ENCODE measurements at regions not wholly inside any gene's neighbourhood (a gene's known extent, or its start where the extent isn't known, plus 50 kb on each side); places are given as distances from the start of the nearest gene placed in this dataset.

DNA sequence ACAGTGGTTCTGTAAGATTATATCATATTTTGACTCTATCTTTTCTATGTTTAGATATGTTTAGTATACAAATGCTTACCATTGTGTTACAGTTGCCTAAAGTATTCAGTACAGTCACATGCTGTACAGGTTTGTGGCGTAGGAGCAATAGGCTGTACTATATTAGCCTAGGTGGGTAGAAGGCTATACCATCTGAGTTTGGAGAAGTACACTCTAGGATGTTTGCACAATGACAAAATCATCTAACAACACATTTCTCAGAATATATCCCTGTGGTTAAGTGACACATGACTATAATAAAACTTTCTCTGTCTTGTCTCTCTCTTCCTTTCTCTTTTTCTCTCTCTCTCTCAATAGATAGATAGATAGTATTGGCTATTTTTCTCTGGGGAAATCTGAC lies 1053.1 kb downstream of the STIM2 start:
- H3K4me3 ChIP-seq (ENCODE audit: low read depth, low read length), result no peak overlapping the region
- TF ChIP-seq, protein P1, sequence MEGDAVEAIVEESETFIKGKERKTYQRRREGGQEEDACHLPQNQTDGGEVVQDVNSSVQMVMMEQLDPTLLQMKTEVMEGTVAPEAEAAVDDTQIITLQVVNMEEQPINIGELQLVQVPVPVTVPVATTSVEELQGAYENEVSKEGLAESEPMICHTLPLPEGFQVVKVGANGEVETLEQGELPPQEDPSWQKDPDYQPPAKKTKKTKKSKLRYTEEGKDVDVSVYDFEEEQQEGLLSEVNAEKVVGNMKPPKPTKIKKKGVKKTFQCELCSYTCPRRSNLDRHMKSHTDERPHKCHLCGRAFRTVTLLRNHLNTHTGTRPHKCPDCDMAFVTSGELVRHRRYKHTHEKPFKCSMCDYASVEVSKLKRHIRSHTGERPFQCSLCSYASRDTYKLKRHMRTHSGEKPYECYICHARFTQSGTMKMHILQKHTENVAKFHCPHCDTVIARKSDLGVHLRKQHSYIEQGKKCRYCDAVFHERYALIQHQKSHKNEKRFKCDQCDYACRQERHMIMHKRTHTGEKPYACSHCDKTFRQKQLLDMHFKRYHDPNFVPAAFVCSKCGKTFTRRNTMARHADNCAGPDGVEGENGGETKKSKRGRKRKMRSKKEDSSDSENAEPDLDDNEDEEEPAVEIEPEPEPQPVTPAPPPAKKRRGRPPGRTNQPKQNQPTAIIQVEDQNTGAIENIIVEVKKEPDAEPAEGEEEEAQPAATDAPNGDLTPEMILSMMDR (IDR thresholded peaks at IDR 0.05; ENCODE audit: low read depth, low read length), result no peak

DNA sequence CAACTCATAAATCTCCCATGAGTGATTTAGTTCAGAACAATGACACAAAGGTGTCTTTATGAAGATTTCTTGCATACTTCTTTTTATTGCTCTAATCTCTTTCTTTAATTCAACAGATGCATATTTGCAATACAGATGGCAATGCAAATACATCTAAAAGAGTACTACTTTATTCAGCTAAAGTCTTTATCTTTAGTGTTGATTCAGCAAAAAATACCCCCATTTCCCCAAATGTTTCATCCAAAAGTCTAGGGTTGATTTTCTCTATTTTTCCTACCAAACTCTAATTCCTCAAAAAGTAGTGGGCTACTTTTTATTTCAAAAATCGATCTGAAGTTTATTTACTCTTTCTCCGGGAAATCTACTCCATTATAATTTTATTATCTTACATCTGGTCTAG lies 1055.2 kb downstream of the STIM2 start:
- TF ChIP-seq, protein P1 (IDR thresholded peaks at IDR 0.05; ENCODE audit: low read depth, low read length), result no peak
- H3K4me3 ChIP-seq (ENCODE audit: low read depth, low read length), result no peak overlapping the region

DNA sequence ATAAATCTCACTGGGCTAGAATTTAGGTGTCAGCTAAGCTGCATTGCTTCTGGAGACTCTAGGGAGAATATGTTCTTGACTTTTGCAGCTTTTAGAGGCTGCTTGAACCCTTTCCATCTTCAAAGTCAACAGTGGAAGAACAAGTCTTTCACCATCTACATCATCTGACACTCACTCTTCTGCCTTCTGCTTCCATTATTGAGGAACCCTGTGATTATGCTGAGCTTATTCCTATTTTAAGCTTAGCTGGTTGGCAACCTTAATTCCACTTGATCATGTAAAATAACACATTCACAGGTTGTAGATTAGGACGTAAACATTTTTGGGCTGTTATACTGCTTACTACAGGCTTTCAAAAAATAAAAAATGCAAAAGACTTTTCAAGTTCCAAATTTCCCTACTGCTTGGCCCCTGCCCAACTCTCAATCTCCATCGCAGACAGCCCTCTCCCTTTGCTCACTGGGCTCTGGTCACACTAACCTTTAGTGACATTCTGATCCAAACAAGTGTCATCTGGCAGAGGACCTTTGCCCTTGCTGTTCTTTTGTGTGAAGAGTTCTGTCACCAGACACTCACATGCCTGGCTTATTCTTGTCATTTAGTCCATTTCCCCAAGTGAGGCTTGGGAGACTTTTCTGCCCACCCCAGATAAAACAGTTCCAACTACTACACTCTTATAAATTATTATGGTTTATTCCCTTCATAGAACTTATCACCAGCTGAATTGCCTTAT lies 1056.0 kb downstream of the STIM2 start:
- no peak overlapping the region for H3K4me3 ChIP-seq (ENCODE audit: low read depth, low read length)
- TF ChIP-seq, protein P1 (IDR thresholded peaks at IDR 0.05; ENCODE audit: low read depth, low read length), result no peak

DNA sequence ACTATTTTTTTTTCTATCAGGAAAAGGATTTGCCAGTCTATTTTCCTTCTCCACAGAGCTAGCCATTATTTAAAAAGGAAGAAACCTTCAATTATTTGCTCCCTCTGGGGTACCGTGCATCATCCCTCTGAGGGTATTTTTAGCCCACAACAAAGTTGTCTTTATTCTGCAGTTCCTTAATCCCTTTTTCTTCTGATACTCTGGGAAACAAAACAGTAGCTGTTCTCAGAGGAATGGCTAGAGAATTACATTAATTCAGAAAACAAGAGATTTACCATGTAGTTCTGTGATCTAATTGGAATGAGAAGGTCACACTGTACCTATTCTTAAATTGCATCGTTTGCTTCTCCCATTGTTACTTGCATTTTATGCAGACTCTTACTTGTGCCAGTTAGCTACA lies 1056.7 kb downstream of the STIM2 start:
- no peak overlapping the region for H3K4me3 ChIP-seq (ENCODE audit: low read depth, low read length)
- TF ChIP-seq, protein P1 (IDR thresholded peaks at IDR 0.05; ENCODE audit: low read depth, low read length), result no peak

DNA sequence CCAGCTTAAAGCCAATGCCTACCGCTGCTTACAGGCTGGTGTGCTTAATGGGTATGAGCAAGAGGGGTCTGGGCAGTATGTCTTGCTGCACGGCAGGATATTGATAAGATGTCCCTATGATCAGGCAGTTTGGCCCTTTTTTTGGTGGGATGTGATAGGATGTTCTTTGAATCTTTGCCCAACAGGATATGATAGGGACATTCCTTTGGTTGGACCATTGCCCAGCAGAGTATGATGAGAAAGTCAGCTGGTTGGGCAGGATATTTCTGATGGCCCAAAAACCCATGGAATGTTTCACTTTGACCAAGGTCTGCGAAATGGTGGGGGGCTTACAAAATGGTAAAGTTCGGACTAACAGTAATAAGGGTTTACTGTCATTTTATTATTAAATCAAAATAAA lies 1060.6 kb downstream of the STIM2 start:
- TF ChIP-seq, protein P1 (IDR thresholded peaks at IDR 0.05; ENCODE audit: low read depth, low read length), result no peak
- H3K4me3 ChIP-seq (ENCODE audit: low read depth, low read length), result no peak overlapping the region

DNA sequence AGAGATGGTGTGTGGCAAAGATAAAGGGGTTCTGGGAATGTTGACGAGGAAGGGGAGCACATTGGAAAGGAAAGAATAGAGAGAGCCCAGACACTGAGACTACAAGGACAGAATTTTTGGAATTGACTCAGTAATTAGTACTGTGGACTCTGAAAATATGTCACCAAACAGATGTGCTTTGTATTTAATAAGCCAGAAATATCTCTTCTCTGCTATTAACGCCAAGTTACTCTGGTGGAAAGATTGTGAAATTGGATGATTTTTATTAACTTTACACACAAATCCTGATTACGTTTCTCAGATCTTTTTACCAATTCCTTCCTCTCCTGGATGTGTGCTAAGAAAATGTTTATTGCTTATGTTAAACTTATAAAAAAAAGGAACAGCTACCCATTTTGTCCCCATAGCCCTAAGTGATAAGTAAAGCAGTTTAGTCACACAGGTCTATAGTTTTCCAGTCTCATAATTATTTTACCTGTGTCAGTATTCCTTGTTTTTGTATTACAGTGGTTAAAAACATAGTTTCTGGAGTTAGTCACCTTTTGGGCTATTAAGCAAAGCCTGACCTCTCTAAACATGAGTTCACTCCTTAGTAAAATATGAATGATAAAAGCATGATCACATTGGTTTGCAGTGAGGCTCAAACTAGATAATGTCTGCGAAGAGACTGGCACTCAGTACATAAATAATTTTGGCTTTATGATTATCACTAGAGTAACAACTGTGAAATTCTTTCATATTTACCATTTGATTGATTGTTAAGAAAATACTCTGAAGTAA lies 1068.3 kb downstream of the STIM2 start:
- TF ChIP-seq, protein P1 (IDR thresholded peaks at IDR 0.05; ENCODE audit: low read depth, low read length), result no peak
- H3K4me3 ChIP-seq (ENCODE audit: low read depth, low read length), result no peak overlapping the region

DNA sequence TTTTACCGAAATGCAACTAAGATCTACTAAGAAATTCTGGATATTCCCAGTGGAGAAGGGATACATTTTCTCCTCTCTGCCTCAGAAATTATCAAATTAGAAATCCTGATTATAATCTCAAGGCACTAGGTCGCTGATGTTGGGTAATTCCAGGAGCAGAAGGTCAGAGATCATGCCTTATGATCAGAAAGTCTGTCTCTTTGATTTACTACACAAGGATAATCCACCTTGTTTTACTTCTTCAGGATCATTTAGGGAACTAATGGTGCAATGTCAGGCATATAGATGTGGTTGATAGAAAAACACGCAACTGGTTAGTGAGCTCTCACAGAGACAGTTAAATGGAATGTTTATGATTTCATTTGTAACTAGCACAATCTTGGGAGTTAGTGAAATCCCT lies 1069.7 kb downstream of the STIM2 start:
- TF ChIP-seq, protein P1 (IDR thresholded peaks at IDR 0.05; ENCODE audit: low read depth, low read length), result no peak
- no peak overlapping the region for H3K4me3 ChIP-seq (ENCODE audit: low read depth, low read length)

Measured in WI38 (cell line).